GM20000 (cell line): ENCODE measurements at regions not wholly inside any gene's neighbourhood (a gene's known extent, or its start where the extent isn't known, plus 50 kb on each side); places are given as distances from the start of the nearest gene placed in this dataset.

ENCODE experiments used
- DNase-seq: peaks from one replicate; pipeline ENCODE4 v3.0.0; 2012; ENCODE audit warnings: low spot score
- CTCF ChIP-seq: IDR thresholded peaks from 2 replicates; pipeline ENCODE4 v1.5.1; 2012; ENCODE audit warnings: mild to moderate bottlenecking, control low read depth; ENCODE audit errors: extremely low read depth, missing control alignments

GRCh38 chr12:33323823-33324222 lies 115.8 kb downstream of the SYT10 start:
- TF ChIP-seq CTCF = no peak
- no peak for DNase-seq

- no peak for DNase-seq
- TF ChIP-seq CTCF = no peak
Measured at GRCh38 chr12:33322519-33322918, 117.1 kb downstream of the SYT10 start.

- no peak for DNase-seq
- TF ChIP-seq CTCF = no peak
Measured at GRCh38 chr12:33317746-33318145, 121.9 kb downstream of the SYT10 start.

GRCh38 chr12:33314223-33314622 lies 125.4 kb downstream of the SYT10 start:
- no peak for DNase-seq
- TF ChIP-seq CTCF = no peak

GRCh38 chr12:33313476-33313875 lies 126.1 kb downstream of the SYT10 start:
- DNase-seq = no peak
- TF ChIP-seq CTCF = no peak

GRCh38 chr12:33310471-33310870 lies 129.1 kb downstream of the SYT10 start:
- DNase-seq = no peak
- TF ChIP-seq CTCF = no peak

GRCh38 chr12:33304176-33304575 lies 135.4 kb downstream of the SYT10 start:
- no peak for TF ChIP-seq CTCF
- DNase-seq = no peak
